H1 (cell line): ENCODE measurements at regions not wholly inside any gene's neighbourhood (a gene's known extent, or its start where the extent isn't known, plus 50 kb on each side); places are given as distances from the start of the nearest gene placed in this dataset.

Experiments used
- CTCF ChIA-PET: fragments of 300-600 bp; sonication (Branson Sonifier 250); formaldehyde crosslinking; loops from one replicate; lab custom pipeline; 2021; ENCODE audit not compliant: partially characterized antibody; lab: Charles Lee
- POLR2A ChIA-PET: fragments of 300-600 bp; sonication (Branson Sonifier 250); formaldehyde crosslinking; loops from one replicate; lab custom pipeline; 2021; ENCODE audit warnings: inconsistent platforms; ENCODE audit not compliant: partially characterized antibody; lab: Charles Lee
- DNase-seq, 2 experiments: peaks; one replicate each; pipeline versions ENCODE4 v3.0.0 to v3.0.0-alpha.2; 2010 to 2022; ENCODE audit warnings: low spot score in 2 of 2, low read depth in 1 of 2, mixed read lengths in 1 of 2
- FAIRE-seq: peaks from 2 replicates; lab custom pipeline; 2011; peaks lifted over from hg19 to GRCh38; lab: Jason Lieb, UNC
- H2AFZ ChIP-seq: 2 replicates; pipeline ENCODE4 v1.8.1; 2012; ENCODE audit warnings: low read length, inconsistent platforms
- H2AK5ac ChIP-seq: 2 replicates; pipeline ENCODE4 v1.6.1; 2013; ENCODE audit warnings: low read depth, low read length
- H2BK120ac ChIP-seq: replicated peaks from 2 replicates; pipeline ENCODE3; 2013; ENCODE audit warnings: low read depth, low read length, inconsistent platforms
- H2BK12ac ChIP-seq: 2 replicates; pipeline ENCODE4 v1.6.1; 2013; ENCODE audit warnings: low read depth, low read length
- H2BK15ac ChIP-seq: 2 replicates; pipeline ENCODE4 v1.6.1; 2013; ENCODE audit warnings: low read length
- H2BK20ac ChIP-seq: 2 replicates; pipeline ENCODE4 v1.6.1; 2013; ENCODE audit warnings: low read length
- H2BK5ac ChIP-seq: 2 replicates; pipeline ENCODE4 v1.6.1; 2013; ENCODE audit warnings: low read depth, low read length
- H3K14ac ChIP-seq: 2 replicates; pipeline ENCODE4 v1.6.1; 2013; ENCODE audit warnings: inconsistent platforms; ENCODE audit not compliant: insufficient read length
- H3K18ac ChIP-seq: 2 replicates; pipeline ENCODE4 v1.6.1; 2013; ENCODE audit warnings: low read length; ENCODE audit errors: extremely low read depth
- H3K23ac ChIP-seq: 2 replicates; pipeline ENCODE4 v1.6.1; 2013; ENCODE audit warnings: inconsistent platforms; ENCODE audit not compliant: insufficient read length
- H3K23me2 ChIP-seq: 2 replicates; pipeline ENCODE4 v1.6.1; 2013; ENCODE audit warnings: low read depth, low read length
- H3K27ac ChIP-seq: 2 replicates; pipeline ENCODE4 v1.6.1; 2011; ENCODE audit warnings: low read depth, low read length, inconsistent platforms
- H3K27me3 ChIP-seq, 4 experiments: replicated peaks in 1 of 4; 1 replicate in 1 of 4; 2 replicates in 3 of 4; pipeline versions ENCODE4 v1.6.1 to v1.8.1; 2011 to 2013; ENCODE audit warnings: low read length in 3 of 4, mild to moderate bottlenecking in 3 of 4, inconsistent platforms in 2 of 4, mixed read lengths in 2 of 4, moderate library complexity in 1 of 4; ENCODE audit not compliant: control insufficient read depth in 3 of 4, insufficient read depth in 3 of 4; ENCODE audit errors: extremely low read depth in 1 of 4
- H3K36me3 ChIP-seq, 4 experiments: 2 replicates each; pipeline versions ENCODE4 v1.6.1 to v1.8.1; 2011 to 2013; ENCODE audit warnings: mild to moderate bottlenecking in 4 of 4, low read length in 3 of 4, moderate library complexity in 2 of 4, control low read depth in 1 of 4, inconsistent platforms in 1 of 4; ENCODE audit not compliant: insufficient read depth in 4 of 4, control insufficient read depth in 2 of 4
- H3K4ac ChIP-seq: replicated peaks from 2 replicates; pipeline ENCODE3; 2013; ENCODE audit warnings: low read length, low read depth, mixed read lengths, inconsistent platforms; ENCODE audit not compliant: insufficient read length
- H3K4me1 ChIP-seq, 4 experiments: replicated peaks in 1 of 4; 1 replicate in 1 of 4; 2 replicates in 3 of 4; pipeline versions ENCODE4 v1.6.1 to v1.8.1; 2011 to 2013; ENCODE audit warnings: low read length in 3 of 4, inconsistent platforms in 2 of 4, mixed read lengths in 1 of 4; ENCODE audit not compliant: insufficient read depth in 4 of 4, control insufficient read depth in 3 of 4
- H3K4me2 ChIP-seq, 2 experiments: 2 replicates each; pipeline versions ENCODE4 v1.6.1 to v1.8.1; 2011 to 2013; ENCODE audit warnings: low read depth in 2 of 2, low read length in 2 of 2, control low read depth in 1 of 2, inconsistent platforms in 1 of 2, mild to moderate bottlenecking in 1 of 2; ENCODE audit not compliant: insufficient read depth in 1 of 2
- H3K4me3 ChIP-seq, 4 experiments: fragments of 200-600, 300-600 bp in 1 of 4; sonication (generic), shearing (Covaris generic), sonication (Bioruptor Twin) in 1 of 4; 2 replicates each; pipeline versions ENCODE4 v1.5.1 to v1.8.1; 2011 to 2016; ENCODE audit warnings: low read length in 4 of 4, low read depth in 3 of 4, control low read depth in 2 of 4, inconsistent platforms in 2 of 4, mild to moderate bottlenecking in 2 of 4, mixed read lengths in 1 of 4, moderate library complexity in 1 of 4; ENCODE audit not compliant: insufficient read depth in 2 of 4; ENCODE audit errors: extremely low read depth in 1 of 4
- H3K56ac ChIP-seq: replicated peaks from 2 replicates; pipeline ENCODE3; 2013; ENCODE audit warnings: low read depth, mild to moderate bottlenecking, mixed read lengths, low read length, inconsistent platforms; ENCODE audit not compliant: insufficient read length
- H3K79me1 ChIP-seq: 2 replicates; pipeline ENCODE4 v1.6.1; 2013; ENCODE audit warnings: low read depth, low read length, control low read depth
- H3K79me2 ChIP-seq, 2 experiments: 2 replicates each; pipeline versions ENCODE4 v1.6.1 to v1.8.1; 2012 to 2013; ENCODE audit warnings: low read length in 2 of 2, mild to moderate bottlenecking in 2 of 2, inconsistent platforms in 1 of 2; ENCODE audit not compliant: insufficient read depth in 2 of 2, control insufficient read depth in 1 of 2
- H3K9ac ChIP-seq, 4 experiments: replicated peaks in 1 of 4; 1 replicate in 1 of 4; 2 replicates in 3 of 4; pipeline versions ENCODE4 v1.6.1 to v1.8.1; 2011 to 2013; ENCODE audit warnings: low read depth in 3 of 4, low read length in 3 of 4, control low read depth in 2 of 4, mild to moderate bottlenecking in 2 of 4, moderate library complexity in 2 of 4, inconsistent platforms in 1 of 4; ENCODE audit errors: extremely low read depth in 1 of 4
- H3K9me3 ChIP-seq, 2 experiments: 2 replicates each; pipeline versions ENCODE4 v1.6.1 to v1.8.1; 2012 to 2013; ENCODE audit warnings: mild to moderate bottlenecking in 2 of 2, moderate library complexity in 2 of 2, control low read depth in 1 of 2, inconsistent platforms in 1 of 2, low read depth in 1 of 2, low read length in 1 of 2, mixed read lengths in 1 of 2; ENCODE audit not compliant: insufficient read depth in 2 of 2
- H4K20me1 ChIP-seq, 2 experiments: replicated peaks in 1 of 2; 2 replicates each; pipeline versions ENCODE3 to v1.8.1; 2011 to 2013; ENCODE audit warnings: inconsistent platforms in 2 of 2, low read length in 2 of 2, mild to moderate bottlenecking in 1 of 2; ENCODE audit not compliant: insufficient read depth in 2 of 2, control insufficient read depth in 1 of 2
- H4K5ac ChIP-seq: 2 replicates; pipeline ENCODE4 v1.6.1; 2013; ENCODE audit warnings: low read length, low read depth, mixed read lengths, inconsistent platforms; ENCODE audit not compliant: insufficient read length
- H4K8ac ChIP-seq: 2 replicates; pipeline ENCODE4 v1.8.0; 2013; ENCODE audit warnings: mild to moderate bottlenecking, moderate library complexity, low read length, inconsistent platforms; ENCODE audit not compliant: insufficient read depth; ENCODE audit errors: extremely low read depth
- H4K91ac ChIP-seq: replicated peaks from 2 replicates; pipeline ENCODE3; 2013; ENCODE audit warnings: low read length, mixed read lengths, inconsistent platforms; ENCODE audit not compliant: insufficient read length
- BACH1 ChIP-seq: IDR thresholded peaks from 2 replicates; pipeline ENCODE4 v1.6.1; 2012; ENCODE audit warnings: low read length, improper control_type of control experiment
- CEBPB ChIP-seq: IDR thresholded peaks from 2 replicates; pipeline ENCODE4 v1.6.1; 2012; ENCODE audit warnings: low read depth, low read length
- CREB1 ChIP-seq: IDR thresholded peaks from 2 replicates; pipeline ENCODE4 v1.6.1; 2012; ENCODE audit warnings: inconsistent platforms
- EGR1 ChIP-seq: IDR thresholded peaks from 2 replicates; pipeline ENCODE4 v1.6.1; 2011; ENCODE audit warnings: low read depth, low read length, borderline replicate concordance
- FOSL1 ChIP-seq: IDR thresholded peaks from 2 replicates; pipeline ENCODE4 v1.6.1; 2011; ENCODE audit warnings: mild to moderate bottlenecking, low read depth, low read length, moderate library complexity; ENCODE audit not compliant: insufficient read depth
- RAD21 ChIP-seq, 2 experiments: IDR thresholded peaks in 1 of 2; conservative IDR thresholded peaks in 1 of 2; 2 replicates each; pipeline ENCODE4 v1.6.1; 2011; ENCODE audit warnings: low read depth in 2 of 2, low read length in 2 of 2, improper control_type of control experiment in 1 of 2, inconsistent platforms in 1 of 2, mild to moderate bottlenecking in 1 of 2, moderate library complexity in 1 of 2
- SIN3A ChIP-seq, 2 experiments: IDR thresholded peaks in 1 of 2; conservative IDR thresholded peaks in 1 of 2; 2 replicates each; pipeline ENCODE4 v1.6.1; 2011 to 2012; ENCODE audit warnings: low read length in 2 of 2, improper control_type of control experiment in 1 of 2, low read depth in 1 of 2, mild to moderate bottlenecking in 1 of 2
- SP1 ChIP-seq: IDR thresholded peaks from 2 replicates; pipeline ENCODE4 v1.6.1; 2011; ENCODE audit warnings: low read depth, low read length
- SP4 ChIP-seq: IDR thresholded peaks from 2 replicates; pipeline ENCODE4 v1.6.1; 2012; ENCODE audit warnings: low read length, inconsistent platforms
- TBP ChIP-seq: IDR thresholded peaks from 2 replicates; pipeline ENCODE4 v1.6.1; 2011; ENCODE audit warnings: low read depth, low read length, improper control_type of control experiment
- TCF12 ChIP-seq: IDR thresholded peaks from 2 replicates; pipeline ENCODE4 v1.6.1; 2011; ENCODE audit warnings: low read depth, mild to moderate bottlenecking, low read length
- YY1 ChIP-seq: IDR thresholded peaks from 2 replicates; pipeline ENCODE4 v1.6.1; 2011; ENCODE audit warnings: low read depth, mild to moderate bottlenecking, low read length
- WGBS, 2 experiments: shearing (Covaris generic) in 1 of 2; methylation state at CpG; one replicate each; pipeline versions ENCODE4 v1.1.6 to v1.1.7; 2013 to 2015; ENCODE audit warnings: low lambda C conversion rate in 2 of 2, mixed read lengths in 2 of 2, inconsistent platforms in 1 of 2, low coverage in 1 of 2, missing lambda C conversion rate in 1 of 2; ENCODE audit not compliant: insufficient replicate concordance in 2 of 2, insufficient coverage in 1 of 2, insufficient read length in 1 of 2; ENCODE audit errors: extremely low coverage in 1 of 2, missing lambda C conversion rate in 1 of 2; 5-methylcytosine and 5-hydroxymethylcytosine counted together
- TF ChIP-seq, protein P1 (sequence below): IDR thresholded peaks from 2 replicates; pipeline ENCODE4 v1.6.1; 2012; ENCODE audit warnings: inconsistent platforms
- TF ChIP-seq, protein P2 (sequence below): IDR thresholded peaks from 2 replicates; pipeline ENCODE4 v1.6.1; 2011; ENCODE audit warnings: low read length, improper control_type of control experiment

DNA sequence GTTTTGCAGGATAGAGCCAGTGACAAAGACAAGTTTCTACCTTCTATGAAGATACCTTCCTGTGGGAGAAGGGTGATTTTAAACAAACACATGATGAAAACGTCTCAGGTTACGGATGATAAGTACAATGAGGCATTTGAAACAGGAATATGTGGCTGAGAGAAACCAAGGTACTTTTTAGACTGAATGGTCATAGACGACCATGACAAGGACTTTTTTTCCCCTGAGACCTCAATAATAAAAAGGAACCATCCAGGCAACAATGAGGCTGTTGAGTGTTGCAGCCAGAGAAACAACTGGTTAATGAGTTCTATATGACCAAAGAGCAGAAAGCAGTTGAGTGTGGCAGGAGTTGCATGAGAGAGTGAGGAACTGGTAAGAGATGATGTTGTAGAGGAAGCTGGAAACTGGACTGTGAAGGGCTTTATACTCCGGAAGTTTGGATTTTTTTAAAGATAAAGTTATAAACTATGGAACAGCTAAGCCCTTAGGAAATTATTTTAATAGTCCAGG, 306.1 kb upstream of the CYRIA start:
- Histone ChIP-seq H3K4me2 (no peak overlapping the region), H3K23me2 (no peaks in the 10 kb centered on the region), H3K27me3 (no peaks in the 10 kb centered on the region), H3K23ac (no peak overlapping the region), H2BK120ac (no peak overlapping the region), H3K79me1 (no peaks in the 10 kb centered on the region), H4K5ac (no peak overlapping the region), H2BK12ac (no peak overlapping the region), H4K20me1 (no peaks in the 10 kb centered on the region), H3K36me3 (no peaks in the 10 kb centered on the region), H3K18ac (no peak overlapping the region), H2BK20ac (no peak overlapping the region), H2BK15ac (no peak overlapping the region), H4K91ac (no peak overlapping the region), H2BK5ac (no peak overlapping the region), H3K27ac (no peak overlapping the region), H3K9ac (no peak overlapping the region), H3K14ac (no peak overlapping the region), H2AK5ac (no peak overlapping the region), H3K4ac (no peak overlapping the region), H2AFZ (peak overlapping the region; percentile 78; the same call in 1 of the 2 replicates), H3K4me3 (no peak overlapping the region), H3K4me1 (no peaks in the 10 kb centered on the region), H3K79me2 (no peaks in the 10 kb centered on the region), H3K9me3 (no peaks in the 10 kb centered on the region), H3K56ac (no peak overlapping the region), H4K8ac (no peak overlapping the region)
- POLR2A ChIA-PET, result no interaction called here
- 94% methylated on average over 4 of the region's 4 CpGs; no CpG with 5 or more reads in 1 of the 2 experiments for WGBS, 2 experiments
- CTCF ChIA-PET, result no interaction called here
- FAIRE-seq, result no peak
- no peak for DNase-seq
- TF ChIP-seq RAD21 (IDR thresholded peaks at IDR 0.05 in 1 of 2, conservative IDR thresholded peaks at IDR 0.05 in 1 of 2; ENCODE audit: low read depth in 2 of 2, low read length in 2 of 2) (no peak), TBP (no peak), SIN3A (conservative IDR thresholded peaks at IDR 0.05 in 1 of 2, IDR thresholded peaks at IDR 0.05 in 1 of 2; ENCODE audit: low read depth in 1 of 2, low read length in 2 of 2) (no peak), TCF12 (no peak), YY1 (no peak), FOSL1 (no peak), CREB1 (no peak), SP4 (no peak), CEBPB (no peak), SP1 (no peak), EGR1 (no peak), BACH1 (no peak)
- TF ChIP-seq, protein P1, sequence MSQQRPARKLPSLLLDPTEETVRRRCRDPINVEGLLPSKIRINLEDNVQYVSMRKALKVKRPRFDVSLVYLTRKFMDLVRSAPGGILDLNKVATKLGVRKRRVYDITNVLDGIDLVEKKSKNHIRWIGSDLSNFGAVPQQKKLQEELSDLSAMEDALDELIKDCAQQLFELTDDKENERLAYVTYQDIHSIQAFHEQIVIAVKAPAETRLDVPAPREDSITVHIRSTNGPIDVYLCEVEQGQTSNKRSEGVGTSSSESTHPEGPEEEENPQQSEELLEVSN, result no peak
- TF ChIP-seq, protein P2, sequence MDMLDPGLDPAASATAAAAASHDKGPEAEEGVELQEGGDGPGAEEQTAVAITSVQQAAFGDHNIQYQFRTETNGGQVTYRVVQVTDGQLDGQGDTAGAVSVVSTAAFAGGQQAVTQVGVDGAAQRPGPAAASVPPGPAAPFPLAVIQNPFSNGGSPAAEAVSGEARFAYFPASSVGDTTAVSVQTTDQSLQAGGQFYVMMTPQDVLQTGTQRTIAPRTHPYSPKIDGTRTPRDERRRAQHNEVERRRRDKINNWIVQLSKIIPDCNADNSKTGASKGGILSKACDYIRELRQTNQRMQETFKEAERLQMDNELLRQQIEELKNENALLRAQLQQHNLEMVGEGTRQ, result no peak
